HepG2 (cell line): ENCODE measurements at regions not wholly inside any gene's neighbourhood (a gene's known extent, or its start where the extent isn't known, plus 50 kb on each side); places are given as distances from the start of the nearest gene placed in this dataset.

Experiments used
- ATF4 ChIP-seq, 2 experiments: fragments of 450-650 bp in 1 of 2; sonication (generic) in 1 of 2; formaldehyde crosslinking; IDR thresholded peaks; 2 replicates each; pipeline versions ENCODE4 v1.5.0 to v1.8.0; 2020 to 2022; ENCODE audit warnings: mild to moderate bottlenecking in 1 of 2, missing genetic modification reagents in 1 of 2
- CTCF ChIP-seq: sonication (generic); formaldehyde crosslinking; IDR thresholded peaks from 2 replicates; pipeline ENCODE4 v1.5.0; 2020; ENCODE audit warnings: mild to moderate bottlenecking, missing genetic modification reagents, moderate library complexity
- ELF1 ChIP-seq: sonication (generic); formaldehyde crosslinking; IDR thresholded peaks from 2 replicates; pipeline ENCODE4 v1.4.0; 2020; ENCODE audit warnings: missing genetic modification reagents
- MAZ ChIP-seq, 2 experiments: sonication (generic) in 1 of 2; formaldehyde crosslinking in 1 of 2; IDR thresholded peaks; 2 replicates each; pipeline versions ENCODE4 v1.5.0 to v1.6.1; 2012 to 2020; ENCODE audit warnings: low read depth in 2 of 2, mild to moderate bottlenecking in 2 of 2, borderline replicate concordance in 1 of 2, improper control_type of control experiment in 1 of 2, low read length in 1 of 2, missing genetic modification reagents in 1 of 2, moderate library complexity in 1 of 2
- POLR2A ChIP-seq, 2 experiments: IDR thresholded peaks; 2 replicates each; pipeline ENCODE4 v1.6.1; 2011; ENCODE audit warnings: low read depth in 2 of 2, low read length in 2 of 2, mild to moderate bottlenecking in 1 of 2, moderate library complexity in 1 of 2; ENCODE audit not compliant: insufficient read depth in 1 of 2
- TAF1 ChIP-seq: sonication (generic); formaldehyde crosslinking; IDR thresholded peaks from 2 replicates; pipeline ENCODE4 v1.4.0; 2020; ENCODE audit warnings: missing genetic modification reagents
- ZNF101 ChIP-seq: sonication (generic); formaldehyde crosslinking; IDR thresholded peaks from 2 replicates; pipeline ENCODE4 v1.4.0; 2020; ENCODE audit warnings: mild to moderate bottlenecking, low read depth, missing genetic modification reagents, borderline replicate concordance
- ZNF138 ChIP-seq: sonication (generic); formaldehyde crosslinking; IDR thresholded peaks from 2 replicates; pipeline ENCODE4 v1.5.0; 2020; ENCODE audit warnings: mild to moderate bottlenecking, low read depth, missing genetic modification reagents
- ZNF839 ChIP-seq: sonication (generic); formaldehyde crosslinking; IDR thresholded peaks from 2 replicates; pipeline ENCODE4 v1.4.0; 2020; ENCODE audit warnings: missing genetic modification reagents, mild to moderate bottlenecking, borderline replicate concordance

- TF ChIP-seq ZNF138 (CRISPR knock-in tag) (no peak), TAF1 (CRISPR knock-in tag) (no peak), ZNF101 (no peak), MAZ (IDR thresholded peaks at IDR 0.05; ENCODE audit: borderline replicate concordance, low read depth, low read length) (no peak), MAZ (CRISPR knock-in tag; IDR thresholded peaks at IDR 0.05; ENCODE audit: low read depth) (no peak), POLR2A (IDR thresholded peaks at IDR 0.05; ENCODE audit: insufficient read depth in 1 of 2, low read depth in 2 of 2, low read length in 2 of 2) (no peak), ZNF839 (no peak), CTCF (CRISPR knock-in tag) (no peak), ELF1 (no peak), ATF4 (CRISPR knock-in tag; IDR thresholded peaks at IDR 0.05) (no peak)
Observed at GRCh38 chr5:136517755-136518154, 152.4 kb upstream of the TRPC7 start.
